HG02870 (cell line): ENCODE measurements at regions not wholly inside any gene's neighbourhood (a gene's known extent, or its start where the extent isn't known, plus 50 kb on each side); places are given as distances from the start of the nearest gene placed in this dataset.
"Not testable (repeated sequence)": the region's sequence is repeated elsewhere in the genome, so short reads cannot be mapped to it uniquely, and the experiment has no call there.

Experiments used
- ATAC-seq: cut with Tn5 transposase; IDR thresholded peaks from one replicate; pipeline ENCODE4 v1.9.1; 2021; ENCODE audit warnings: mild to moderate bottlenecking, moderate library complexity; ENCODE audit not compliant: unreplicated experiment

DNA sequence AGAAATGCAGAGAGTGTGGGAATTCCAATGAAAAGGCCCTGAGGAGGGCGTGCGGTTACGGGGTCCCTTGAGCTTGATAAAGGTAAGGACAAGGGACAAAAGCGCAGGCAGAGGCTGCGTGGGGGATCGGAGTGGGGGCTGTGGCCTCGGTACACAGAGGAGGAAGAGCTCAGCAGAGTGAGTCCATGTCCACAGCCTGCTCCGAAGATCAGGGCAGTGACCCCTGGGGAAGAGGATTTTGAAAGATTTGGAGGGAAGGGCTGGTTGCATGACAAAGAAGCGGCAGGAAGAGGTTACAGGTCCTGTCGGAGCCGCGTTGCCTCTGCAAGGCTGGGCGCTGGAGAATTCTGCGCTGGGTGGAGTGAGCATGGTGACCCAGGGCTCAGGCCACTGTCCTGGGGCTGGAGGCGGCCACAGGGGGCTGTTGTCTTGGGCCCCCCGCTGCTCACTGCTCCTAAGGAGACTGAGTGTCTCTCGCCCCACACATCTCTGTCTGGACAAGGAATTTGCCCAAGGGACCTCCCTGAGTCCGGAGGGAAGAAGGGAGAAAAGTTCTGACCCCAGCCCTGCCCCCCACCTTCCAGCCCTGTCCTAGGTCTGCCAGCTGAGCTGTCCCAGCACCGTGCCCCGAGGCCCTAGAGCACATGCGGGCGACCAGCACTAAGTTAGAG, 69.8 kb upstream of the INSIG1 start:
- no peak for ATAC-seq

DNA sequence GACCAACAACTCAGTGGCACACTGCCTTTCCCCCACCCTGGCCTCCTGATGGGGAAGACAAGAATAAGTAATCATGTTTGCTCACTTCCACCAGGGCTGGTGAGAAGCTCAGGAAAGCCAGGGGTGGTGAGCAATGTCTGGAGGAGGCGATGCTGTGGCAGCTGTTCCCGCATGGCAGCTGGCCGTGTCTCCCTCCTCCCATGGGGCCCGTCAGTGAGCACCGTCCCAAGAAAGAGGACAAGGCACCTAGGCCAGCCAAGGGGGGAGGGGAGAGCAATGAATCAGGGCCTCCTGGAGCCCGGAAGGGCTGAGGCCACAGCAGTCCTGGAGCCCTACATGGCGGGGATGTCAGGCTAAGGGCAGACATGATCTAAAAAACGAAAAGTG, 69.2 kb upstream of the INSIG1 start:
- ATAC-seq = no peak

- no peak for ATAC-seq
Observed at GRCh38 chr7:155228894-155229293, 68.8 kb upstream of the INSIG1 start.

GRCh38 chr7:155229548-155230168, 68.0 kb upstream of the INSIG1 start:
- ATAC-seq = no peak

DNA sequence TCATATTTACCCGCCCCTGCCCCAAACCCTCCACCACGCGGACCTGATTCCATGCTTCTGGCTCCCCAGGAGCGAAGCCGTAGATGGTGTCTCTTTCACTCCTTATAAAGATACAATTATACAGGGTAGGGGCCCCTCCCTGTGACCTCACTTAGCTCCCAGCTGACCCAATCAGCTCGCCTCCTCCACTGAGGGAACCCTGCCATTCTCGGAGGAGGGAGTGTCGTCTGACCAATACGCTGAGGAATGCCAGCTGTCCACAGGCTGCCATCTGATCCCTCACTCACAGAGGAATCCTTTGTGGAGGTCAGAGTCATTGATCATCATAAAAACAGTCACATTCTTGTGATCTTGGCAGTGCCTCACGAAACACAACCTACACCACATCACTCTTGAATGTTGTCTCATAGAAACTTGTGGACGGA, 67.5 kb upstream of the INSIG1 start:
- ATAC-seq = no peak

- no peak for ATAC-seq
Observed at GRCh38 chr7:155231241-155231800, 66.4 kb upstream of the INSIG1 start.

- no peak for ATAC-seq
Observed at GRCh38 chr7:155231941-155232340, 65.7 kb upstream of the INSIG1 start.

GRCh38 chr7:155232911-155233310, 64.8 kb upstream of the INSIG1 start:
- ATAC-seq = no peak

DNA sequence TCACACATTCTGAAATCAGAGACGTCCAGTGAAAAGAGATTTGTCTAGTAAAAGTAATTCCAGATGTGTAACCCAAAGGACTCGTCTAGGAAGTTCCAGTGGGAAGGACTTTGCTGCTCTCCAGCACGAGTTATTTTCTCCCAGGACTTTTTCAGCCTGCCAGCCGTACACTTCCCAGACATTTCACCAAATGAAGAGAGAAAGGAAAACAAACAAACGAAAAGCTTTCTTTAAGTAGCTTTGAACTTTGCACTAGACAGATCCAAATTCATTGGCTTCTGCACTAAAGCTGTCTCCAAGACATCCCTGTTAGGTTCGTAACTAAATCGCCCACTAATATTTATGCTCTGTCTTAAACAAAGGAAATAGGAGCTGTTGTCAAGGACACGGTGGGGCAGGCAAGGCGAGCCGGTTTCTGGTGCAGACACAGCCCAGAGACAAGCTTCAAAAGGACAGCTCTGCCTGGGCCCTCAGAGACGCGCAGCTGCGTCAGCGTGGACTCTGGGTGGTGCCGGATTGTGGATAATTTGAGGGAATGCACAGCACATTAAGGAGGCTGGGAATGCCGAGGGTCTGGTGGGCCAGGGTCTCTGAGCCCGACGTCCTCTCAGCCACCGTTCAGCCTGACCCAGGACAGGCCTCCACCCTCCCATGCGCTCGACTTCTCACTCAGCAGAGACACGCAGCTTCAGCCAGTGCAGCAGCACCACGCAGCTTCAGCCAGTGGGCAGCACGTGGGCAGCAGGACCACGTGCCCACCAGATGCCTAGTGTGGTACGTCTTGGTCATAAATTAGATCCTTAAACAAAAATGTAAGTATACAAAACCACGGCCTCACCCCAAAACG, 64.1 kb upstream of the INSIG1 start:
- ATAC-seq = no peak

GRCh38 chr7:155234158-155234492, 63.6 kb upstream of the INSIG1 start:
- no peak for ATAC-seq

DNA sequence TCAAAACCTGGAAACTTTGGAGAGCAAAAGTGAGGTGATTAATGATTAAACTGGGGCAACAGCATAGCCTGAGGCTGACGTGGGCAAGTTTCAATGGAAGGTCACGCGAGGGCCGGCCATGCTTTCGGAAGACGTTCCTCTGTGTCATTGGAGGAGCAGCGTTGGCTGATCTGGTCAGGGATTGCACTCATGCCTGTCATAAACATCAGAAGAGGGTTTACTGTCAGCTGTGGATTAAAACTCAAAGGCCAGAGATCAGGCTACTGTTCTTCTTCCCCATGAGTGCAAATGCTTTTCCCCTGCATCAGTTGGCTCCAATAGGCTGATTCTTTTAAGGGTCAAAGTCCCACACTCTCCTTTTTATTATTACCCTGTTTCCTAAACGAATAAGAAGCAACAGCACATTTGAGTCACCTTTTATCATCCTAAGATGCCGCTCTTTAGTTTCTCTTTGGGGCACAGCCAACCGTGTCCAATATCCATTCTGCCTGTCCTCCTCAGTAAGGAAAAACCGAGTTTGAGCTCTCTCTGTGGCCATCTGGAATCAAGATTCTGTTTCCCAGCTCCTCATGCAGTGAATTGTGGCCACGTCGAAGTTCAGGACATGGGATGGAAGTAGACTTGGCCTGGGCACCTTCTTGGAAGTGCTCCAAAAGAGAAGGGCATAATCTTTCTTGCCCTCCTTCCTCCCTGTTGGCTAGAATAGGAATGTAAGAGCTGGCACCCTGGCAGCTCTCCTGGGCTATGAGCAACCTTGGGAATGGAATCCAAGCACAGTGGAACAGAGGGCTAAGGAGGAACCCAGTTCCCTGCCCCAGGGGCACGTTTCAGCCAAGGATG, 62.5 kb upstream of the INSIG1 start:
- no peak for ATAC-seq

GRCh38 chr7:155236386-155236785, 61.3 kb upstream of the INSIG1 start:
- no peak for ATAC-seq

- no peak for ATAC-seq
Observed at GRCh38 chr7:155237297-155237696, 60.4 kb upstream of the INSIG1 start.

- ATAC-seq = no peak
Observed at GRCh38 chr7:155237730-155238129, 59.9 kb upstream of the INSIG1 start.

DNA sequence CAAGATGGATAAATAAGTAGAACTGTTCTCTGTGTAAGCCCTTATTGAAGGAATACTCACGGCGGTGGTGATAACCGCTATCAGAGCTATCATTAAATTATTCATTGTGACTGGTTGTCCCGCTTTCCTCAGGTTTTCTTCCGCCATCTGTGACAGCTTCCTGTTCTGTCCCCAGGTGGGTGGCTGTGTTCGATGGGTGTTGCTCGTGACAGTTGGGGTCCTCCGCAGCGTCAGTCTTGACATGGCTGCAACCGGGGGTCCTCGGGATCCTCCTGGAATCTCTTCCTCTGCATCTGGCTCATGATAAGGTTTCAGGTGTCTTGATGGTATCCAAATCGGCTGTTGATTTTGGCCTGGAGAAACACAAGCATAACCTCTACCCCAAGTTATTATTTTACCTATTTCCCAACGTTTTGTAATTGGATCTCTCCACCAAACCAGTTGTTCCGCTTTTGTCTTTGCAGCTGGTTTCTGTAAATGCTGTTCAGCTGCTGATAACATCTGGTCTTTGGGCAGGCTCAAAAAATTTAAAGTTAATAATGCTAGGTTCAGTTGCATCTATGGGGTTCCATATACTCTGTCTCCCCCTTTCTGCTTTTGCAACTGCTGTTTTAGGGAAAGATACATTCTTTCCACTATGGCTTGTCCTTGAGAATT, 58.1 kb upstream of the INSIG1 start:
- not testable (repeated sequence) for ATAC-seq

DNA sequence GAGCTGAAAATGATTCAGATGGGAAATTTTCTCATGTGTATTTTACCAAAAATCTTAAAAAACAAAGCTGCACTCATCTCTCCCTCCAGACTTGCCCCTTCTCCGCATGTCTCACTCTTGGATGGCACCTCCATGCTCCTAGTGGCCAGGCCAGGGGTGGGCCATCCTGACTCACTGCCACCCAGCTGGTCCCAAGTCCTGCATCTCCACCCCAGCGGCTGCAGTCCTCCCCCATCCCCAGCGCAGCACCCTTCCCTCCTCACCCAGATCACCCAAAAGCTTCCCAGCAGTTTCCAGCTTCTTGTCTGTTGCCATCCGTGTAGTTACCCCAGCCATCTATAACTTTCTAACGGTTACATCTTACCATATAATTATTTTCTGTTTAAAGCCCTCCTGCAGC, 53.0 kb upstream of the INSIG1 start:
- no peak for ATAC-seq

- no peak for ATAC-seq
Observed at GRCh38 chr7:155247479-155248365, 50.0 kb upstream of the INSIG1 start.
